GM23338 (cell line): ENCODE measurements at regions not wholly inside any gene's neighbourhood (a gene's known extent, or its start where the extent isn't known, plus 50 kb on each side); places are given as distances from the start of the nearest gene placed in this dataset.

ENCODE experiments used
- ATAC-seq: fragments of 200-7000 bp; cut with Tn5 transposase; 3 replicates; pipeline ENCODE4 v1.9.1; 2020
- DNase-seq: peaks from one replicate; pipeline ENCODE4 v3.0.0-alpha.2; 2015; ENCODE audit warnings: low spot score
- H2AFZ ChIP-seq: fragments of 200-600 bp; sonication (generic); 2 replicates; pipeline ENCODE4 v1.8.0; 2016; ENCODE audit warnings: antibody characterized with exemption, mild to moderate bottlenecking, moderate library complexity
- H3F3A ChIP-seq: fragments of 200-600 bp; sonication (generic); replicated peaks from 2 replicates; pipeline ENCODE4 v1.8.0; 2017; ENCODE audit warnings: antibody characterized with exemption, mixed run types, low read depth
- H3K27ac ChIP-seq: fragments of 200-600 bp; sonication (generic); 2 replicates; pipeline ENCODE4 v1.6.1; 2016; ENCODE audit warnings: low read depth
- H3K27me3 ChIP-seq: fragments of 200-600 bp; sonication (generic); 2 replicates; pipeline ENCODE4 v1.8.0; 2016; ENCODE audit warnings: mild to moderate bottlenecking, mixed run types, moderate library complexity; ENCODE audit not compliant: insufficient read depth
- H3K36me3 ChIP-seq: fragments of 200-600 bp; sonication (generic); 2 replicates; pipeline ENCODE4 v1.8.0; 2016; ENCODE audit warnings: mild to moderate bottlenecking; ENCODE audit not compliant: insufficient read depth
- H3K4me1 ChIP-seq: fragments of 200-600 bp; sonication (generic); 2 replicates; pipeline ENCODE4 v1.8.0; 2016; ENCODE audit warnings: mild to moderate bottlenecking, moderate library complexity; ENCODE audit not compliant: insufficient read depth
- H3K4me2 ChIP-seq: fragments of 200-600 bp; sonication (generic); 2 replicates; pipeline ENCODE4 v1.7.1; 2017; ENCODE audit warnings: mixed run types
- H3K4me3 ChIP-seq: fragments of 200-600 bp; sonication (generic); 2 replicates; pipeline ENCODE4 v1.6.1; 2016; ENCODE audit warnings: mixed run types
- H3K79me2 ChIP-seq: fragments of 200-600 bp; sonication (generic); replicated peaks from 2 replicates; pipeline ENCODE4 v1.8.0; 2017; ENCODE audit warnings: mild to moderate bottlenecking; ENCODE audit not compliant: insufficient read depth
- H3K9me2 ChIP-seq: fragments of 200-600 bp; sonication (generic); 2 replicates; pipeline ENCODE4 v1.8.0; 2017; ENCODE audit not compliant: insufficient read depth
- H4K20me1 ChIP-seq: fragments of 200-600 bp; sonication (generic); replicated peaks from 2 replicates; pipeline ENCODE4 v1.8.0; 2017; ENCODE audit warnings: mild to moderate bottlenecking; ENCODE audit not compliant: insufficient read depth
- H3K27ac Mint-ChIP-seq: 2 replicates; pipeline ENCODE4 v1.8.0; 2020; ENCODE audit warnings: inconsistent platforms, mild to moderate bottlenecking, moderate library complexity, mixed read lengths
- H3K27me3 Mint-ChIP-seq: 3 replicates; pipeline ENCODE4 v1.8.0; 2022; ENCODE audit warnings: low read depth, mild to moderate bottlenecking, moderate library complexity, mixed read lengths, inconsistent platforms; ENCODE audit not compliant: insufficient read depth, poor library complexity
- H3K36me3 Mint-ChIP-seq: 3 replicates; pipeline ENCODE4 v1.8.0; 2021; ENCODE audit warnings: low read depth, mild to moderate bottlenecking, inconsistent platforms, moderate library complexity, mixed read lengths
- H3K4me1 Mint-ChIP-seq: 3 replicates; pipeline ENCODE4 v1.8.0; 2020; ENCODE audit warnings: mild to moderate bottlenecking, inconsistent platforms, mixed read lengths
- H3K4me3 Mint-ChIP-seq: 3 replicates; pipeline ENCODE4 v1.8.0; 2021; ENCODE audit warnings: moderate library complexity, mild to moderate bottlenecking, inconsistent platforms, mixed read lengths
- H3K9me3 Mint-ChIP-seq: 3 replicates; pipeline ENCODE4 v1.8.0; 2020; ENCODE audit warnings: moderate library complexity, mild to moderate bottlenecking, inconsistent platforms, mixed read lengths
- CREB1 ChIP-seq: fragments of 250-450 bp; sonication (Bioruptor Pico); IDR thresholded peaks from 2 replicates; pipeline ENCODE4 v1.5.0; 2020; ENCODE audit warnings: low read depth, mild to moderate bottlenecking, moderate library complexity
- CTCF ChIP-seq, 2 experiments: fragments of 200-600 bp in 1 of 2; sonication (generic) in 1 of 2; conservative IDR thresholded peaks; 2 replicates each; pipeline versions ENCODE4 v1.5.1 to v1.6.1; 2016 to 2017; ENCODE audit warnings: antibody characterized with exemption in 2 of 2, low read depth in 2 of 2, mild to moderate bottlenecking in 2 of 2, moderate library complexity in 1 of 2
- EZH2 ChIP-seq: fragments of 200-600 bp; sonication (generic); IDR thresholded peaks from one replicate; pipeline ENCODE4 v1.8.0; 2017; ENCODE audit warnings: antibody characterized with exemption, mild to moderate bottlenecking, low read depth; ENCODE audit not compliant: unreplicated experiment
- EZH2phosphoT487 ChIP-seq: fragments of 200-600 bp; sonication (generic); IDR thresholded peaks from one replicate; pipeline ENCODE4 v1.8.1; 2018; ENCODE audit warnings: antibody characterized with exemption; ENCODE audit not compliant: unreplicated experiment
- JUNB ChIP-seq: IDR thresholded peaks from one replicate; pipeline ENCODE4 v1.6.1; 2016; ENCODE audit warnings: antibody characterized with exemption; ENCODE audit not compliant: unreplicated experiment
- NANOG ChIP-seq: IDR thresholded peaks from 2 replicates; pipeline ENCODE4 v1.6.1; 2016; ENCODE audit warnings: antibody characterized with exemption, borderline replicate concordance
- POLR2AphosphoS5 ChIP-seq: IDR thresholded peaks from 2 replicates; pipeline ENCODE4 v1.6.1; 2016; ENCODE audit warnings: antibody characterized with exemption, low read depth
- REST ChIP-seq: IDR thresholded peaks from one replicate; pipeline ENCODE4 v1.6.1; 2018; ENCODE audit warnings: antibody characterized with exemption; ENCODE audit not compliant: unreplicated experiment
- STAT1 ChIP-seq: IDR thresholded peaks from one replicate; pipeline ENCODE4 v1.6.1; 2016; ENCODE audit warnings: antibody characterized with exemption; ENCODE audit not compliant: unreplicated experiment
- ZNF114 ChIP-seq: fragments of 250-450 bp; sonication (Bioruptor Pico); IDR thresholded peaks from 2 replicates; pipeline ENCODE4 v1.5.0; 2020; ENCODE audit warnings: mild to moderate bottlenecking, moderate library complexity
- ZNF331 ChIP-seq: fragments of 250-450 bp; sonication (Bioruptor Pico); IDR thresholded peaks from 2 replicates; pipeline ENCODE4 v1.5.0; 2020; ENCODE audit warnings: low read depth, mild to moderate bottlenecking, moderate library complexity
- ZNF462 ChIP-seq: fragments of 250-450 bp; sonication (Bioruptor Pico); IDR thresholded peaks from 2 replicates; pipeline ENCODE4 v1.5.0; 2020; ENCODE audit warnings: mild to moderate bottlenecking, moderate library complexity
- TF ChIP-seq, protein P1 (sequence below): IDR thresholded peaks from 2 replicates; pipeline ENCODE4 v1.6.1; 2016; ENCODE audit warnings: antibody characterized with exemption

DNA sequence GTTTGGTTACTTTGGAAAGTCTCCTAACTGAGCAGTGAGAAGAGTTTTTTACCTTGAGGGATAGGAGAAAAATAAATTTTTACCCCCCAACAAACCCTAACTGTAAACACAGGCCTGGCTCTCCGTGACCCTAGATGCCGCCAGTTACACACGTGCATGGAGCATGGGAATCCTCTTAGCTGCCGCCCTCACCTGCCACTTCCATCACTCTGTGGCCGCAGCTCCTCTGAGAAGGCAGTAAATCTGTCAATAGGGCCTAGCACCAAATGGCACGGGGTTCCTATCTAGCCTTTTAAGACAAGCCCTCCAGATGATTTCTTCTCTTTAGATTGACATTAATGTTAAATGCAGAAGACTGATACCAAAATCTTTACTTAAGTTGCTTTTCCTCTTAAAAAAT is 330.3 kb upstream of the FAM241A start (continued):
- TF ChIP-seq STAT1 = no peak
- TF ChIP-seq JUNB = no peak
- TF ChIP-seq POLR2AphosphoS5 = no peak
- no peak for TF ChIP-seq NANOG
- TF ChIP-seq CREB1 (CRISPR knock-in tag) = no peak

- Histone ChIP-seq H3K4me2 (no peak overlapping the region), H3K4me1 (no peaks in the 10 kb centered on the region), H3K36me3 (no peaks in the 10 kb centered on the region), H3K27ac (no peak overlapping the region), H3K4me3 (no peak overlapping the region), H3K9me2 (0 out of 2 replicates have a peak, but pooled peaks cover 6% of the 10 kb centered on the region), H3K27me3 (no peaks in the 10 kb centered on the region), H3F3A (no peaks in the 10 kb centered on the region), H3K79me2 (no peaks in the 10 kb centered on the region), H2AFZ (no peak overlapping the region), H4K20me1 (no peaks in the 10 kb centered on the region)
- Mint-ChIP-seq H3K9me3 (peaks cover 14% of the 10 kb centered on the region), H3K36me3 (no peaks in the 10 kb centered on the region; the same call in 2 of the 3 replicates), H3K27ac (no peak overlapping the region), H3K27me3 (no peaks in the 10 kb centered on the region), H3K4me3 (no peak overlapping the region), H3K4me1 (no peaks in the 10 kb centered on the region)
- ATAC-seq = no peak
- TF ChIP-seq ZNF114 (no peak), CTCF (conservative IDR thresholded peaks at IDR 0.05; ENCODE audit: low read depth in 2 of 2) (no peak), POLR2AphosphoS5 (no peak), NANOG (no peak), JUNB (no peak), STAT1 (no peak), EZH2 (no peak), CREB1 (CRISPR knock-in tag) (no peak), ZNF331 (no peak), EZH2phosphoT487 (no peak), REST (no peak), ZNF462 (no peak)
- TF ChIP-seq, protein P1, sequence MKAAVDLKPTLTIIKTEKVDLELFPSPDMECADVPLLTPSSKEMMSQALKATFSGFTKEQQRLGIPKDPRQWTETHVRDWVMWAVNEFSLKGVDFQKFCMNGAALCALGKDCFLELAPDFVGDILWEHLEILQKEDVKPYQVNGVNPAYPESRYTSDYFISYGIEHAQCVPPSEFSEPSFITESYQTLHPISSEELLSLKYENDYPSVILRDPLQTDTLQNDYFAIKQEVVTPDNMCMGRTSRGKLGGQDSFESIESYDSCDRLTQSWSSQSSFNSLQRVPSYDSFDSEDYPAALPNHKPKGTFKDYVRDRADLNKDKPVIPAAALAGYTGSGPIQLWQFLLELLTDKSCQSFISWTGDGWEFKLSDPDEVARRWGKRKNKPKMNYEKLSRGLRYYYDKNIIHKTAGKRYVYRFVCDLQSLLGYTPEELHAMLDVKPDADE = no peak
- DNase-seq = no peak
Measured at GRCh38 chr4:111821342-111821741, 323.9 kb upstream of the FAM241A start.
